HepG2 (cell line): ENCODE measurements at regions not wholly inside any gene's neighbourhood (a gene's known extent, or its start where the extent isn't known, plus 50 kb on each side); places are given as distances from the start of the nearest gene placed in this dataset.

Experiments used
- ATAC-seq: fragments of 200-7000 bp; cut with Tn5 transposase; 3 replicates; pipeline ENCODE4 v1.9.1; 2020; ENCODE audit warnings: mild to moderate bottlenecking, moderate library complexity
- BruUV-seq: library from RNA; stranded (reverse); fragments of 400-500 nt; replicated peaks from 2 replicates; lab custom pipeline; 2021; lab: Mats Ljungman, UMichigan
- CTCF ChIA-PET: fragments of 300-600 bp; formaldehyde crosslinking; extraction: SDS; loops from one replicate; lab custom pipeline; 2021; ENCODE audit warnings: low total read pairs, inconsistent platforms, low intra/inter-chr PET ratio; lab: Yijun Ruan, JAX
- POLR2A ChIA-PET: fragments of 350-600 bp; sonication (Branson Sonifier 250); formaldehyde crosslinking; loops from one replicate; lab custom pipeline; 2020; ENCODE audit warnings: antibody characterized with exemption, inconsistent platforms; lab: Yijun Ruan, JAX
- DNase-seq: peaks from one replicate; pipeline ENCODE4 v3.0.0-alpha.2; 2015; ENCODE audit warnings: low spot score
- FAIRE-seq: peaks from 3 replicates; lab custom pipeline; 2011; peaks lifted over from hg19 to GRCh38; lab: Jason Lieb, UNC
- H2AFZ ChIP-seq: one replicate; pipeline ENCODE4 v1.6.1; 2011; ENCODE audit warnings: low read length, inconsistent platforms
- H3K27ac ChIP-seq: fragments of 300-600 bp; 3 replicates; pipeline ENCODE4 v1.8.0; 2011; ENCODE audit warnings: mixed run types, mild to moderate bottlenecking, mixed read lengths, low read length, inconsistent platforms; ENCODE audit not compliant: insufficient read depth; ENCODE audit errors: extremely low read length
- H3K27me3 ChIP-seq, 2 experiments: fragments of 200-600 bp in 1 of 2; 2 replicates in 1 of 2; 3 replicates in 1 of 2; pipeline versions ENCODE4 v1.6.0 to v1.8.0; 2011; ENCODE audit warnings: low read length in 2 of 2, mild to moderate bottlenecking in 2 of 2, moderate library complexity in 2 of 2, inconsistent platforms in 1 of 2; ENCODE audit not compliant: insufficient read depth in 2 of 2, control insufficient read depth in 1 of 2
- H3K36me3 ChIP-seq, 2 experiments: fragments of 200-600 bp in 1 of 2; replicated peaks in 1 of 2; 2 replicates in 1 of 2; 3 replicates in 1 of 2; pipeline versions ENCODE4 v1.5.1 to v1.8.0; 2011; ENCODE audit warnings: low read length in 2 of 2, inconsistent platforms in 1 of 2; ENCODE audit not compliant: insufficient read depth in 2 of 2, control insufficient read depth in 1 of 2
- H3K4me1 ChIP-seq: 2 replicates; pipeline ENCODE4 v1.5.1; 2012; ENCODE audit warnings: low read length, inconsistent platforms; ENCODE audit not compliant: insufficient read depth
- H3K4me2 ChIP-seq: 2 replicates; pipeline ENCODE4 v1.6.0; 2011; ENCODE audit warnings: low read depth, low read length, inconsistent platforms
- H3K4me3 ChIP-seq, 3 experiments: fragments of 200-600 bp in 1 of 3; sonication (generic), shearing (Covaris generic) in 1 of 3; replicated peaks in 1 of 3; 2 replicates each; pipeline ENCODE4 v1.5.1; 2011 to 2016; ENCODE audit warnings: low read length in 3 of 3, inconsistent platforms in 2 of 3, low read depth in 2 of 3, mild to moderate bottlenecking in 2 of 3, control low read depth in 1 of 3, mixed read lengths in 1 of 3; ENCODE audit not compliant: insufficient read depth in 1 of 3
- H3K79me2 ChIP-seq: one replicate; pipeline ENCODE4 v1.6.1; 2011; ENCODE audit warnings: low read length, inconsistent platforms; ENCODE audit not compliant: insufficient read depth
- H3K9ac ChIP-seq: 2 replicates; pipeline ENCODE4 v1.6.0; 2011; ENCODE audit warnings: mild to moderate bottlenecking, low read depth, low read length, inconsistent platforms; ENCODE audit not compliant: insufficient read depth
- H3K9me3 ChIP-seq: 2 replicates; pipeline ENCODE4 v1.5.1; 2012; ENCODE audit warnings: mild to moderate bottlenecking, low read length
- H4K20me1 ChIP-seq: 2 replicates; pipeline ENCODE4 v1.6.0; 2011; ENCODE audit warnings: inconsistent platforms, mild to moderate bottlenecking, low read length, moderate library complexity; ENCODE audit not compliant: insufficient read depth
- ARID3A ChIP-seq: IDR thresholded peaks from 2 replicates; pipeline ENCODE4 v1.6.1; 2012; ENCODE audit warnings: low read depth, low read length, improper control_type of control experiment
- FOXA1 ChIP-seq, 2 experiments: fragments of 450-650 bp in 1 of 2; sonication (generic) in 1 of 2; formaldehyde crosslinking in 1 of 2; IDR thresholded peaks; 2 replicates each; pipeline versions ENCODE4 v1.4.0 to v1.6.1; 2016 to 2020; ENCODE audit warnings: missing genetic modification reagents in 1 of 2
- HNF4A ChIP-seq: sonication (generic); formaldehyde crosslinking; IDR thresholded peaks from 2 replicates; pipeline ENCODE4 v1.4.0; 2020; ENCODE audit warnings: missing genetic modification reagents
- IRX3 ChIP-seq: sonication (generic); formaldehyde crosslinking; IDR thresholded peaks from 2 replicates; pipeline ENCODE4 v1.8.1; 2023; ENCODE audit warnings: mild to moderate bottlenecking, low read depth, missing genetic modification reagents, borderline replicate concordance
- PATZ1 ChIP-seq: sonication (generic); formaldehyde crosslinking; IDR thresholded peaks from 2 replicates; pipeline ENCODE4 v1.4.0; 2020; ENCODE audit warnings: missing genetic modification reagents
- RAD21 ChIP-seq: fragments of 450-650 bp; formaldehyde crosslinking; IDR thresholded peaks from 2 replicates; pipeline ENCODE4 v1.5.0; 2020; ENCODE audit warnings: mild to moderate bottlenecking
- RAD51 ChIP-seq: fragments of 450-650 bp; IDR thresholded peaks from 2 replicates; pipeline ENCODE4 v1.6.1; 2016; ENCODE audit warnings: borderline replicate concordance
- SALL1 ChIP-seq: sonication (generic); formaldehyde crosslinking; IDR thresholded peaks from 2 replicates; pipeline ENCODE4 v1.8.0; 2022; ENCODE audit warnings: mild to moderate bottlenecking, missing genetic modification reagents
- SAP130 ChIP-seq: IDR thresholded peaks from 2 replicates; pipeline ENCODE4 v1.6.1; 2016; ENCODE audit warnings: low read depth
- SMC3 ChIP-seq: IDR thresholded peaks from 2 replicates; pipeline ENCODE4 v1.6.1; 2011; ENCODE audit warnings: low read length, improper control_type of control experiment
- TEAD2 ChIP-seq: sonication (generic); formaldehyde crosslinking; IDR thresholded peaks from 2 replicates; pipeline ENCODE4 v1.9.0; 2021; ENCODE audit warnings: missing genetic modification reagents
- ZBTB25 ChIP-seq: IDR thresholded peaks from 2 replicates; pipeline ENCODE4 v1.6.1; 2018; ENCODE audit warnings: missing genetic modification reagents
- ZKSCAN1 ChIP-seq: fragments of 150-350 bp; IDR thresholded peaks from 2 replicates; pipeline ENCODE4 v1.6.1; 2014; ENCODE audit warnings: low read length
- ZNF264 ChIP-seq: sonication (generic); formaldehyde crosslinking; IDR thresholded peaks from 2 replicates; pipeline ENCODE4 v1.4.0; 2020; ENCODE audit warnings: missing genetic modification reagents
- ZNF598 ChIP-seq: sonication (generic); formaldehyde crosslinking; IDR thresholded peaks from 2 replicates; pipeline ENCODE4 v1.5.1; 2020; ENCODE audit warnings: mild to moderate bottlenecking, missing genetic modification reagents, borderline replicate concordance
- ZNF652 ChIP-seq: IDR thresholded peaks from 2 replicates; pipeline ENCODE4 v1.6.1; 2016; ENCODE audit warnings: low read depth, borderline replicate concordance
- ZNF792 ChIP-seq: IDR thresholded peaks from 2 replicates; pipeline ENCODE4 v1.6.1; 2016
- WGBS: methylation state at CpG from one replicate; pipeline ENCODE4 v1.1.6; 2017; ENCODE audit warnings: low lambda C conversion rate; 5-methylcytosine and 5-hydroxymethylcytosine counted together
- in situ Hi-C: cut with HindIII; loops from 2 replicates; pipeline ENCODE4 v1.10.0; 2017; ENCODE audit warnings: low pct_unique_long_range_greater_than_20kb; ENCODE audit not compliant: extremely low pct_ligation_motif_present
- intact Hi-C: fragments of 100-400 bp; cut with micrococcal nuclease; formaldehyde crosslinking; loops from one replicate; pipeline ENCODE4 v1.10.0; 2022; ENCODE audit not compliant: unreplicated experiment

GRCh38 chr7:46155367-46155766 lies 234.3 kb upstream of the IGFBP3 start (continued):
- TF ChIP-seq ARID3A, result peak; percentile 96
- peak; percentile 87 for TF ChIP-seq HNF4A
- TF ChIP-seq SALL1 (CRISPR knock-in tag), result peak; percentile 48
- TF ChIP-seq ZKSCAN1, result 0 out of 2 replicates have a peak, but pooled peaks have one; percentile 52
- TF ChIP-seq FOXA1 (IDR thresholded peaks at IDR 0.05), result no peak
- 0 out of 2 replicates have a peak, but pooled peaks have one; percentile 23 for TF ChIP-seq FOXA1 (CRISPR knock-in tag; IDR thresholded peaks at IDR 0.05)
- TF ChIP-seq SMC3, result peak; percentile 15; the same call in 1 of the 2 replicates
- peak; percentile 46 for TF ChIP-seq SAP130 (CRISPR knock-in tag)

GRCh38 chr7:46153951-46154787 lies 233.1 kb upstream of the IGFBP3 start:
- peak overlapping the region; percentile 60 for H3K9ac ChIP-seq
- peak overlapping the region; percentile 85 for H3K27ac ChIP-seq
- ATAC-seq (peak; percentile 93), DNase-seq (peak; percentile 87), FAIRE-seq (peak; percentile 93)
- POLR2A ChIA-PET, result interaction anchor here (1.2 to 2.6 kb wide), 6 partner anchors 62 to 272 kb away, joined by 3 to 11 read pairs (median 6); partner anchors contain the start of gene IGFBP1
- H3K79me2 ChIP-seq, result no peaks in the 10 kb centered on the region
- H2AFZ ChIP-seq, result peak overlapping the region; percentile 50
- BruUV-seq, result no TSS peak
- no peaks in the 10 kb centered on the region for H3K27me3 ChIP-seq
- H4K20me1 ChIP-seq, result no peaks in the 10 kb centered on the region
- no peaks in the 10 kb centered on the region for H3K9me3 ChIP-seq
- peak overlapping the region in 1 of 3 experiments; percentile 13; a peak in 1 of 6 replicates for H3K4me3 ChIP-seq
- WGBS, result 26% methylated on average over 4 of the region's 6 CpGs
- CTCF ChIA-PET, result no interaction called here
- in situ Hi-C loops, result no loop called here
- intact Hi-C loops, result loop anchor here (1.0 to 10.0 kb wide), 4 partner anchors 62 to 1021 kb away; no protein-coding TSS in a partner anchor
- peak overlapping the region; percentile 72 for H3K4me2 ChIP-seq
- peaks cover 69% of the 10 kb centered on the region for H3K4me1 ChIP-seq
- no peaks in the 10 kb centered on the region for H3K36me3 ChIP-seq
- TF ChIP-seq IRX3 (no peak), ZNF264 (CRISPR knock-in tag) (no peak), ZNF652 (CRISPR knock-in tag) (0 out of 2 replicates have a peak, but pooled peaks have one; percentile 9), PATZ1 (peak; percentile 51; the same call in 1 of the 2 replicates), ZBTB25 (CRISPR knock-in tag) (0 out of 2 replicates have a peak, but pooled peaks have one; percentile 22), TEAD2 (CRISPR knock-in tag) (no peak), RAD21 (CRISPR knock-in tag) (peak; percentile 17; the same call in 1 of the 2 replicates), ZNF792 (CRISPR knock-in tag) (peak; percentile 65; the same call in 1 of the 2 replicates), RAD51 (no peak), ZNF598 (CRISPR knock-in tag) (peak; percentile 35; the same call in 1 of the 2 replicates)
